ENCODE measurements at regions not wholly inside any gene's neighbourhood (a gene's known extent, or its start where the extent isn't known, plus 50 kb on each side); places are given as distances from the start of the nearest gene placed in this dataset.

- DNase-seq (ENCODE audit: low spot score), result no peak
- no peak for ATAC-seq (ENCODE audit: low FRiP score)
- no peak for TF ChIP-seq CTCF (IDR thresholded peaks at IDR 0.05)
Measured at GRCh38 chrX:40327085-40327484, 229.3 kb upstream of the BCOR start.

- ATAC-seq (ENCODE audit: low FRiP score), result no peak
- DNase-seq (ENCODE audit: low spot score), result no peak
- no peak for TF ChIP-seq CTCF (IDR thresholded peaks at IDR 0.05)
Measured at GRCh38 chrX:40326186-40326965, 228.6 kb upstream of the BCOR start.

GRCh38 chrX:40325161-40325560 is 227.4 kb upstream of the BCOR start:
- DNase-seq (ENCODE audit: low spot score), result no peak

GRCh38 chrX:40323977-40324376 is 226.2 kb upstream of the BCOR start:
- no peak for DNase-seq (ENCODE audit: low spot score)
- no peak for TF ChIP-seq CTCF (IDR thresholded peaks at IDR 0.05)
- ATAC-seq (ENCODE audit: low FRiP score), result no peak

More at GRCh38 chrX:40325161-40325560, 227.4 kb upstream of the BCOR start:
- ATAC-seq (ENCODE audit: low FRiP score), result no peak
- no peak for TF ChIP-seq CTCF (IDR thresholded peaks at IDR 0.05)

GRCh38 chrX:40320819-40321218 is 223.1 kb upstream of the BCOR start:
- ATAC-seq (ENCODE audit: low FRiP score) (no peak), DNase-seq (ENCODE audit: low spot score) (no peak)
- no peak for TF ChIP-seq CTCF (IDR thresholded peaks at IDR 0.05)

GRCh38 chrX:40318801-40319200 is 221.0 kb upstream of the BCOR start:
- no peak for ATAC-seq (ENCODE audit: low FRiP score)
- no peak for TF ChIP-seq CTCF (IDR thresholded peaks at IDR 0.05)
- no peak for DNase-seq (ENCODE audit: low spot score)

GRCh38 chrX:40318076-40318475 is 220.3 kb upstream of the BCOR start:
- ATAC-seq (ENCODE audit: low FRiP score) (no peak), DNase-seq (ENCODE audit: low spot score) (no peak)
- no peak for TF ChIP-seq CTCF (IDR thresholded peaks at IDR 0.05)
